ENCODE measurements at regions not wholly inside any gene's neighbourhood (a gene's known extent, or its start where the extent isn't known, plus 50 kb on each side); places are given as distances from the start of the nearest gene placed in this dataset.

GRCh38 chr15:96415513-96416217 is 85.2 kb downstream of the NR2F2 start:
- DNase-seq (ENCODE audit: low read depth in 2 of 2), result no peak

GRCh38 chr15:96416218-96416933 is 85.9 kb downstream of the NR2F2 start:
- DNase-seq (ENCODE audit: low read depth in 2 of 2), result no peak

GRCh38 chr15:96416934-96417759 is 86.6 kb downstream of the NR2F2 start:
- DNase-seq (ENCODE audit: low read depth in 2 of 2), result no peak

GRCh38 chr15:96417760-96418130 is 87.2 kb downstream of the NR2F2 start:
- no peak for DNase-seq (ENCODE audit: low read depth in 2 of 2)

- DNase-seq (ENCODE audit: low read depth in 2 of 2), result no peak
Measured at GRCh38 chr15:96418146-96418545, 87.6 kb downstream of the NR2F2 start.

GRCh38 chr15:96421178-96421601 is 90.7 kb downstream of the NR2F2 start:
- DNase-seq (ENCODE audit: low read depth in 2 of 2), result no peak

- DNase-seq (ENCODE audit: low read depth in 2 of 2), result no peak
Measured at GRCh38 chr15:96422125-96422524, 91.6 kb downstream of the NR2F2 start.

- no peak for DNase-seq (ENCODE audit: low read depth in 2 of 2)
Measured at GRCh38 chr15:96424674-96425073, 94.2 kb downstream of the NR2F2 start.

- DNase-seq (ENCODE audit: low read depth in 2 of 2), result no peak
Measured at GRCh38 chr15:96428742-96429141, 98.2 kb downstream of the NR2F2 start.

GRCh38 chr15:96431786-96432185 is 101.3 kb downstream of the NR2F2 start:
- no peak for DNase-seq (ENCODE audit: low read depth in 2 of 2)

GRCh38 chr15:96435022-96435421 is 104.5 kb downstream of the NR2F2 start:
- DNase-seq (ENCODE audit: low read depth in 2 of 2), result no peak

GRCh38 chr15:96435841-96436240 is 105.3 kb downstream of the NR2F2 start:
- DNase-seq (ENCODE audit: low read depth in 2 of 2), result no peak

GRCh38 chr15:96440978-96441377 is 110.5 kb downstream of the NR2F2 start:
- no peak for DNase-seq (ENCODE audit: low read depth in 2 of 2)

- no peak for DNase-seq (ENCODE audit: low read depth in 2 of 2)
Measured at GRCh38 chr15:96442076-96442475, 111.6 kb downstream of the NR2F2 start.

- DNase-seq (ENCODE audit: low read depth in 2 of 2), result no peak
Measured at GRCh38 chr15:96444865-96445264, 114.4 kb downstream of the NR2F2 start.

- DNase-seq (ENCODE audit: low read depth in 2 of 2), result no peak
Measured at GRCh38 chr15:96448923-96449322, 118.4 kb downstream of the NR2F2 start.

GRCh38 chr15:96457841-96458240 is 127.3 kb downstream of the NR2F2 start:
- no peak for DNase-seq (ENCODE audit: low read depth in 2 of 2)

GRCh38 chr15:96460106-96460505 is 129.6 kb downstream of the NR2F2 start:
- DNase-seq (ENCODE audit: low read depth in 2 of 2), result no peak

GRCh38 chr15:96462768-96463750 is 132.6 kb downstream of the NR2F2 start:
- no peak for DNase-seq (ENCODE audit: low read depth in 2 of 2)

- DNase-seq (ENCODE audit: low read depth in 2 of 2), result no peak
Measured at GRCh38 chr15:96466389-96466947, 136.0 kb downstream of the NR2F2 start.

GRCh38 chr15:96468036-96468435 is 137.5 kb downstream of the NR2F2 start:
- no peak for DNase-seq (ENCODE audit: low read depth in 2 of 2)
